Osteocyte (in vitro differentiated cells): ENCODE measurements at regions not wholly inside any gene's neighbourhood (a gene's known extent, or its start where the extent isn't known, plus 50 kb on each side); places are given as distances from the start of the nearest gene placed in this dataset.

Experiments used
- DNase-seq: peaks from one replicate; pipeline ENCODE4 v3.0.0; 2021; ENCODE audit warnings: mixed read lengths; ENCODE audit not compliant: unreplicated experiment; ENCODE audit errors: extremely low spot score
- H3K27ac Mint-ChIP-seq: one replicate; pipeline ENCODE4 v1.8.0; 2021; ENCODE audit warnings: mild to moderate bottlenecking, mixed read lengths; ENCODE audit not compliant: unreplicated experiment
- H3K27me3 Mint-ChIP-seq: one replicate; pipeline ENCODE4 v1.8.0; 2021; ENCODE audit warnings: mixed read lengths; ENCODE audit not compliant: unreplicated experiment
- H3K36me3 Mint-ChIP-seq: one replicate; pipeline ENCODE4 v1.8.0; 2021; ENCODE audit warnings: mixed read lengths; ENCODE audit not compliant: unreplicated experiment
- H3K4me1 Mint-ChIP-seq: one replicate; pipeline ENCODE4 v1.8.0; 2021; ENCODE audit warnings: mixed read lengths; ENCODE audit not compliant: unreplicated experiment
- H3K4me3 Mint-ChIP-seq: one replicate; pipeline ENCODE4 v1.8.0; 2021; ENCODE audit warnings: mild to moderate bottlenecking, moderate library complexity, mixed read lengths; ENCODE audit not compliant: unreplicated experiment
- H3K9me3 Mint-ChIP-seq: one replicate; pipeline ENCODE4 v1.8.0; 2021; ENCODE audit warnings: mixed read lengths; ENCODE audit not compliant: unreplicated experiment
- CTCF ChIP-seq: fragments of 200-600 bp; sonication (generic); IDR thresholded peaks from 2 replicates; pipeline ENCODE4 v1.5.0; 2021; ENCODE audit warnings: antibody characterized with exemption, mild to moderate bottlenecking, moderate library complexity

GRCh38 chr22:48395201-48395600 lies 1432.5 kb downstream of the BRD1 start:
- no peak for TF ChIP-seq CTCF
- Mint-ChIP-seq H3K4me3 (no peak overlapping the region), H3K27ac (no peak overlapping the region), H3K4me1 (peaks cover 5% of the 10 kb centered on the region), H3K9me3 (no peaks in the 10 kb centered on the region), H3K36me3 (no peaks in the 10 kb centered on the region), H3K27me3 (peaks cover 16% of the 10 kb centered on the region)
- peak; percentile 66 for DNase-seq

GRCh38 chr22:48394787-48395186 lies 1432.9 kb downstream of the BRD1 start:
- Mint-ChIP-seq H3K36me3 (no peaks in the 10 kb centered on the region), H3K4me3 (no peak overlapping the region), H3K27me3 (peaks cover 14% of the 10 kb centered on the region), H3K9me3 (no peaks in the 10 kb centered on the region), H3K27ac (no peak overlapping the region), H3K4me1 (peaks cover 5% of the 10 kb centered on the region)
- no peak for TF ChIP-seq CTCF
- no peak for DNase-seq

- peak; percentile 57 for DNase-seq
- Mint-ChIP-seq H3K9me3 (no peaks in the 10 kb centered on the region), H3K27me3 (peaks cover 12% of the 10 kb centered on the region), H3K27ac (no peak overlapping the region), H3K36me3 (no peaks in the 10 kb centered on the region), H3K4me3 (no peak overlapping the region), H3K4me1 (peaks cover 5% of the 10 kb centered on the region)
- no peak for TF ChIP-seq CTCF
Observed at GRCh38 chr22:48393885-48394284, 1433.8 kb downstream of the BRD1 start.

- H3K4me3 Mint-ChIP-seq = no peak overlapping the region
- TF ChIP-seq CTCF = no peak
- H3K36me3 Mint-ChIP-seq = no peaks in the 10 kb centered on the region
- H3K4me1 Mint-ChIP-seq = peaks cover 5% of the 10 kb centered on the region
- peak; percentile 80 for DNase-seq
- peaks cover 8% of the 10 kb centered on the region for H3K27me3 Mint-ChIP-seq
- H3K27ac Mint-ChIP-seq = no peak overlapping the region
- H3K9me3 Mint-ChIP-seq = no peaks in the 10 kb centered on the region
Observed at GRCh38 chr22:48393041-48393370, 1434.7 kb downstream of the BRD1 start.

- TF ChIP-seq CTCF = no peak
- Mint-ChIP-seq H3K27ac (no peak overlapping the region), H3K36me3 (no peaks in the 10 kb centered on the region), H3K4me3 (no peak overlapping the region), H3K27me3 (peaks cover 8% of the 10 kb centered on the region), H3K9me3 (no peaks in the 10 kb centered on the region), H3K4me1 (peaks cover 5% of the 10 kb centered on the region)
- peak; percentile 44 for DNase-seq
Observed at GRCh38 chr22:48391820-48392219, 1435.9 kb downstream of the BRD1 start.
